ENCODE measurements at regions not wholly inside any gene's neighbourhood (a gene's known extent, or its start where the extent isn't known, plus 50 kb on each side); places are given as distances from the start of the nearest gene placed in this dataset.
"Not testable (repeated sequence)": the region's sequence is repeated elsewhere in the genome, so short reads cannot be mapped to it uniquely, and the experiment has no call there.

DNA sequence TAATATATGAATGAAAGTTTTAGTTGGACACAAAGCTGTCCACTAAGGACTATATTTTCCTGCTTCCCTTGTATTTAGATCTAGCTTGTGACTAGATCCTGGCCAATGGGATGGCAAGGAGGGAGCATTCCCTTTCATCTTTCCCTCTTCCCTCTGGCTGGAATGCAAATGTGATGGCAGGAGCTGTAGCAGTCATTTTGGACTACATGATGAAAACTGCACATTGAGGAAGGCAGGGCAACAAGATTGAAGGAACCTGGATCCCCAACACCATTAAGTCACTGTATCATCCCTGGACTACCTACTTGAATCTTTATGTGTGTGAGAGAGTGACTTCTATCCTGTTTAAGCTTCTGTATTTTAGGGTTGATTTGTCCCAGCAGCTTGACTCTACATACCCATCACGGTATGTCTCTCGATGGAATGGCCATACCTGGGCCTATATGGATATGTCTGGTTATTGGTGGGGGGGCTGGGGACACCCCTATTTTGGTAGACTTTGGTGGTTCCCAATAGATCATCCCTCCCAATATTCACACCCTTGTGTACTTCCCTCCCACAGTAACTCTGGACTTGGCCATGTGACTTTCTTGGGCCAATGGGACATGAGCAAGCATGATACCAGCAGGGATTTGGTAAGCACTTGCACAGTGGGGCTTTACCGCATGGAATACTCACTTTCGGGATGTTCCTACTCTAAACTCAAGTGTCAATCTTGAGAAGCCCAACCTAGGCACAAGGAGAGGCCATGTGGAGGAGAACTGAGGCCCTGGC is 128.5 kb downstream of the VEGFA start:
- DNase-seq, result no peak

DNA sequence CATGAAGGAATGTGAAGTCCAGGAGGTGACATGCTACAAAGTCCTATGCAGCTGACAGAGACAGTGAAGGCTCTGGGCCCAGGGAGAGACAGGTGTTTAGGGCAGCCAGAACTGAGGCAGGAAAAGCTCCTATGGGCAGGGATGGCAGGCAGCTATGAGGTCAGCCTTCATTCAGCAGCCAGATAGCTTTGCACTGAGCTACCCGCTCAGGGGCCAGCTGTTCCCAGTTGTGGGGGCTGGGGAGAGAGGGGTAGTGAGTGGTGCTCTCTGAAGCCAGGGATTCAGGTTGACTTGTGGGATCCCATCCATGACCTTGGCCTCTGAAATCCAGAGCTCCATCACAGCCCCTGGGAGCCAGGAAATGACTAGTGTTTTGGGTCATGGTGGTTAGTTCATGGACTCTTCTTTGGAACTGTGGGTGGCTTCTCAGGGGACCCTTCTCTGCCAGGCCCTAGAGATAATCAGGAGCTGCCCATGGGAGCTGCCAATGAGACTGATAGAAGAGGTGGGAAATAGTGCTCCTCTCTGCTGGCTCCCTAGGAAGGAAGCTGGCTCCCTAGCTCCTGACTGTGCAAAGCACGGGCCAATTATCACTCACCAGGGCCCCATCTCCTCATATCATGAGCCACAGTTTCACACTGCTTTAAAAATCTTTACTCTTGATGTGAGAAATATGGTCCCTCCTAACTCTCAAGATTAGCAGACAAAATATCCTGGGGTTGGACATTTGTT is 127.7 kb downstream of the VEGFA start:
- DNase-seq, result no peak

DNA sequence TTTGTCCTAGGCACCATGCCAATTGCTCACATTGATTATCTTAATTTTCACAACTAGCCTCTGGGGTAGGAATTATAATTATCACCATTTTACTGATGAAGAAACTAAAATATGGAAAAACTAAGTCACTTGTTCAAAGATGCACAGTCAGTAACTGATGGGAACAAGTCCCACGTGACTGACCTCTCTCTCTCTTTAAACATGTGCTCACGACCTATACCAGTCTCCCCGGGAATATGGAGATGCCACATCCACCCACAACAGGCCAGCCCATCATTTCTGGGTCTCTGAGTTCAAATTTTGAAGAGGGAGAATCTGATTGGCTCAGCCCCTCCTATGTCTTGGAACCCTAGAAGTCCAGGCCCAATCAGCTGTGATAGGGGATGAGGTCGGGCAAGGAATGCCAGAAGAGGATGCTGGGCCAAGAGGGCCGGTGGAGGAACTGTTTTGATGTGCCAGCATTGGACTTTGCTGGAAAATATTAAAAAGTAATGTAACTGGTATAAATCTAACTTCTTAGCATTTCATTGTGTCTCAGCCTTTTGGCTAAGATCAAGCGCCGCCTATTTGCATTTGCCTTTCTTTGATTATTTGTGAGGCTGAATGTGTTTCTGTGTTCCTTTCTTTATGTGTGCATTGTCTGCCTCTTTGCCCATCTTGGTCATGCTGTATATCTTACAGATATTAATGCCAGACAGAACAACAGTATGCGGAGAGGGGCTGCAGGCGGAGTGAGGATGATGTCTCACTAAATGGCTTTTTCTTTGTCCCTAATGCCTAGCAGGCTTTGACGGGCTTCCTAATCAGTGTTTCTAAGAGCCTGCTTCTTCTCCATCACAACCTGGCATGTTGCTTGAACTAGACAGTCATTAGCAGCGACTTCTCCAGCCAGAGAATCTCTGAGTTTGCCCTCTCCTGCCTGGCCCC is 126.6 kb downstream of the VEGFA start:
- no peak for DNase-seq

DNA sequence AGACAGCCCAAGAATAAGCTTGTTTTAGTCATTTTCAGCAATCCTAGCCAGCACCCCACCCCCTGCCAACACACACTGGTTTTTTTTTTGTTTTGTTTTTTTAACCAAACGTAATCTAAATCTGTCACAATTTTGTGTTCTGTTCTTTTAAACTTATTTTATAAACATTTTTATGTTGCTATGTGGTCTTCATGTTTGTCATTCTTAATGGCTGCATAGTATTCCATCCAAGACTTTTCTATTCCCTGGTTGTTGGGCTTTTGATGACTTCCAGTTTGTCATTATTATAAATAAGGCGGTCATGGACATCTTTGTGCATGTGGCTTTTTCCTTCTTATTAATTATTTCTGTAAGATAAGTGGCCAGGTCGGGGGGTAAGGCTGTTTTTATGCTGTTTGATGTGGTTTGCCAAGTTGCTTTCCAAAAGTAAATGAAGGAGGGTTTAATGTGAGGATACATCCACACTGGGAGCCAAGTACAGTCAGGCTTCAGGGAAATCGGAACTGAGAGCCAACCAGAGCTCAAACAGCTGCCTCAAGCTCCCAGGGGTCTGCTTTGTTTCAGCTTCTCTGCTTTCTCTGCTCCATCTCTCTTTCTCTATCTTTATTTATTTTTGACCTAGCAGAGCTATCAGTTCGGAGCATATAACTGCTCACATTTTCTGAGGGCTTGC is 125.8 kb downstream of the VEGFA start:
- DNase-seq, result no peak

DNA sequence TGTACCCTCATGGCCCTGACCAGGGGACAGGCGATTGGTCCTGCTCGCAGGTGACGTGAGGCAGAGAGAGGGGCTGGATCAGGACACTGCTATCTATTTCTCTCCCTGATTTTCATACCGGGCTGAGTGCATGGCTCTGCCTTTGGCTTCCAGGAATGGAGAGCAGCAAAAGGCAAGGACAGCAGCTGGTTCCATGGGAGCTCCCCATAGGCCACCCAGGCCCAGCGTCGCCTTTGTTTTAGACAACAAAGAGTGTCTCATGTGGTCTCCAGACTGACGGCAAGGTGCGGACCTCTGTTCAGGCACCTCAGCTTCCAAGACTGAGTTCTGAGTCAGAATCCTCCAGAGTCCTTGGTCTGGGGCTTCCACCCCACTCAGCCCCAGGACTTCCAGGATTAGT is 123.1 kb downstream of the VEGFA start:
- DNase-seq, result no peak

DNA sequence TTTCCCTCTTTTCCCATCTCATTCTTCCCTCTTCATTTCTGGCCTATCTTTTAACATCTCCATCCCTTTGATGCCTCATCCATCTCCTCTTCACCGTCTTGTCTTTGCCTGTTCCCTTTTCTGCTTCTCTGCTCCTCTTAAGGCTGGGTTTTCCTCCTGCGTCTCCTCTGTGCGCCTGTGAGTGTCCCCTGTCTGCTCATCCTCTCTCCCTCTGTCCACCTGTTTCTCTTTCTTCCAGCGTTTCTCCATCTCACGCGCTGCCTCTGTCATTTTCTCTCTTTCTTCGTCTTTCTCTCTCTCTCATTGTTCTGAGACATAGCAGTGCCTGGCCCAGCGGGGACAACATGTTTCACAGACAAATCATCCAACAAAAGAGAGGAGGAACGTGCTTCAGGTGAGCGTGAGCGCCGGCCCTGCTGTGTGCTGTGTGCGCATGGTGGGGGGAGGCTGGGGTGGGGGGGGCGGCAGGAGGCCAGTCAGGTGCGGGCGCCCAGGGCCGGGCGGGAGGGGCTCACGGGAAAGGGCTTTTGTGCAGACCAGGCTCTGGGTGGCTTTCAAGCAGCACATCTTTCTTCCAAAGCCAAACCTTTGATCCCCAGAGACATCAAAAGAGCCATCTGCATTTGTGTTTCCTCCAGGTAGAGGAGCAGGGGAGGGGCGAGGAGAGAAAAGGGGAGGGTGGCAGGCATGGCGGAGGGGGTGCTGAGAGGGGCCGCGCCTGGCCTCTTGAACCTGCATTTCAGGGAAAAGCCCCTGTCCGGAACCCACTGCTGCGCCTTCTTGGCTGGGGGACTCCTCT is 121.3 kb downstream of the VEGFA start:
- DNase-seq, result no peak

DNA sequence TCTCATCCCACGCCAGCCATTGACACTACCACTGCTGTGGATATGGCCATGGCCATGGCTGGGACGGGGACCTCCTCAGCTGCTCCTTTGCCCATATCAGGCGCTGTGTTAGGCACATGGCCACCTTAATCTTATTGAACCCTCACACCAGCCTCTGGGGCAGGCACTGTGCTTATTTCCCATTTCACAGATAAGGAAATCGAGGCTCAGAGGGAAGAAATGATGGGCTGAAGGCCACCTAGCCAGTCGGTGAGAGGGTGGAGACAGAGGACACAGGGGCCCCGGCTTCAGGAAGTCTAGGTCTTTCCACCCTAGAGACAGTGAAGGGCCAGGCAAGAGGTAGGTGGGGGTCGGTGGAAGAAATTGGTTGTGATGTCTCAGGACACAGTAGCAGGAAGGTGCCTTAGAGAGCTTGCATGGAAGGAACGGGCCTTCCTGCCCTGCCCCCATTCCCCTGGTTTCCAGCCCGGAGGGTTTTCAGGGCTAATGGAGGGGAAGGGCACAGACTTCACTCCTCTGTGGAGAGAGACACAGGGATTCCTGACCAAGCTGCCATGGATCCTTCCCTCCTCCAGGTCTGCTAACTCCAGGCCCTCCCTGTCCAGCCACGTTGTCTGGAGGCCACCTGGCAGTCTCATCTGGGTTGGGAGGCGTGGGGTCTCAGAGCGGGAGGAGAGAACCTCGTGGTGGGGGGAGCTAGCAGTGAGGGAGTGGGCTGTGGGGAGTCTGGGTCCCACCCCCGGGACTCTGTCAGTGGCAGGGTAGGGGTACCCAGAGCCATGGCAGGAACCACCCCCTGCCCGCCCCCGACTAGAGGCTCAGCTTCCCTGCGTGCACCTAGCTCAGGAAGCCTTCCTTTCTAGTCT is 120.4 kb downstream of the VEGFA start:
- no peak for DNase-seq

DNA sequence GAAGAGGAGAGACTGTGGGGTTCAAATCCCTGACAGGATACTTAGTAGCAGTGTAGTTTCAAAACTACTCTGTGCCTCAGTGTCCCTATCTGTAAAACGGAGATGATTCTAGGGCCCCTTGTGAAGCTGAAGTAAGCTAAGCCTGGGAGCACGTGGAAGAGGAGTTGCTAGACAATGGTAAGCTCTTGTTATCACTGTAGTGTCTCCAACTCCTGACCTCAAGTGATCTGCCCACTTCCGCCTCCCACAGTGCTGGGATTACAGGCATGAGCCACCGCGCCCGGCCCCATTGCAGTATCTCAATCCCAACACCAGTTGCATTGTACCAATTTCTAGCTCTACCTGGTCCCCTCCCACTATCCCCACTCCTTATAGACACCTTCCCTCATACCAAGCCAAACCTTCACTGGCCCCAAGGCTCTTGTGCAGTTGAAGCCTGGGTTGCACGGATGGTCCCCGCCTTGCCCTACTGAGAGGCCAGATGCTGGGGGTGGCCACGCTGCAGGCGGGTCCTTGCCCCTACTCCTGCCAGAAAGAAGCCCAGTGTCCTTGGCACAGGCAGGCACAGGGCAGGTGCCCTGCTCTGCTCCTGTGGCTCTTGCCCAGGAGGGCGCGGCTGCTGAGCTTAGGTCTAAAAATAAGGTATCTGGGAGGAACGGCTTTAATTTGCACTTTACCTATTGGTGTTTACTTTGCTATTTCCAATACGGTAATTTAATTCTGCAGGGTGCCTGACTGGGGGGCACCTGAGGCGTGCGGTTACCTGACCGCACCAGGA is 118.1 kb downstream of the VEGFA start:
- no peak for DNase-seq

DNA sequence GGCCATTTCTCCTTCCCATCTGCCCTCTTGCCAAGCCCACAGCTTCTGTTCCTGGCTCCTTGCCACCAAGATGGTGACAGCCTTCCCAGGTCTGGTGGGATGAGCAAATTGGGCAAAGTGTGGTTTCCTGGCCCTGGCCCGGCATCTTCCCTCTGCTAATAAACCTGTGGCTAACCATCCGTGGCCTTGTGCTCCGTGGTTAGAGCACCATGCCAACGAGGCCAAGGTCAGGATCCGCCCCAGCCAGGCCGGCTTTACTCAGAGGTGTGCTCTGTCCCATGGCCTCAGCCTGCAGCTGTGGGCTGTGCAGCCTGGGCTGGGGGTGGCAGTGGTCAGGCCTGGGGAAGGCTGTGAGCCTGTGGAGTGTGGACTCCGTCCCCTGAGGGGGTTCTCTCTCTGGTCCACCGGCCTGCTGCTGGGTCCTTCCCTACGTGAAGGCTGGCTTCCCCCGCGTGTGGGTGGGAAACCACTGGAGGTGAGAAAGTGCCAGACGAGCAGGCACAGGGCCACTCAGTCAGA is 117.4 kb downstream of the VEGFA start:
- DNase-seq, result no peak

DNA sequence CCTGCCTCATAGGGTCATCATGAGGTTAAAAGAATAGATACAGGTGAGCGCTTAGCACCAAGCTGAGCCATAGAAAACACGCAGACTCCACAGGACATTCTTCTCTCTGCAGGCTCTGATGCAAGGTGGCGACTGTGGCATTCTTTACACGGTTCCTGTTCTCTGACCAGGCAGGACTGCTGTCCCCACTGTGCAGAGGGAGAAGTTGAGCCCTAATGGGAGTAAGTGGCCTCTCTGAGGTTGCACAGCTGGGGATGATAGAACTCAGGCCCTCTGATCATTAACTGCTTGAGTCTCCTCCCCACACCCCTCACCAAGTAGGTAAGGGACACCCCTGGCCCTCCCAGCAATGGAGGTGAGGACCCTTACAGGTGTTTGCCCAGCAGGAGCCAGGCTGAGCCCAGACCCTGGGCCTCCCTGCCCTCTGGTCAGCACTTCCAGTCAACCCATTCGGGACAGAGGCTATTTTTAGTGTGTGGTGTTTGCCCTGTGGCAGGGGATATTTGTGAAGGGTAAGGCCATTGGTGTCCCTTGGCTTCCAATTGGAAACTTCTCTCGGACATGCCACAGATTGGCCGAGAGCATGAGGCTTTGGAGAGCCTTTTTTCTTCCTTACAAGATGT is 116.8 kb downstream of the VEGFA start:
- no peak for DNase-seq

DNA sequence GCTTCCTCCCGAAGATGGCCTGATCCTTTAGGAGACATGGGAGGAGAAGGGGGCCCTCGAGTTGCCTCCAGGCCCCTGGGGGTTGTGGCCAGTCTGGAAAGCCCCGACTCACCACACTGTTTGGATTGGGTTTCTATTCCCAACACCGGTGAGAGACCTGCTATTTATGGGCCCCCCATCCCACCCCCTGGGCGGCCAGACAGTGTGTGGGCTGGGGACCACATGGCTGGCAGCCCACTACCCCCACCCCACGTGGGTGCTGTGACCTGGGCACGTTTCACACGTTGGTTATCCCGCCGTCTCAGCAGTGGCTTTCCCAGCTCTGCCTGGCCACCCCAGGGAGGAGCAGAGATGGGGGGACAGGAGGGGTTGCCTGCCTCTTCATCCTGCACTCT is 116.1 kb downstream of the VEGFA start:
- no peak for DNase-seq

DNA sequence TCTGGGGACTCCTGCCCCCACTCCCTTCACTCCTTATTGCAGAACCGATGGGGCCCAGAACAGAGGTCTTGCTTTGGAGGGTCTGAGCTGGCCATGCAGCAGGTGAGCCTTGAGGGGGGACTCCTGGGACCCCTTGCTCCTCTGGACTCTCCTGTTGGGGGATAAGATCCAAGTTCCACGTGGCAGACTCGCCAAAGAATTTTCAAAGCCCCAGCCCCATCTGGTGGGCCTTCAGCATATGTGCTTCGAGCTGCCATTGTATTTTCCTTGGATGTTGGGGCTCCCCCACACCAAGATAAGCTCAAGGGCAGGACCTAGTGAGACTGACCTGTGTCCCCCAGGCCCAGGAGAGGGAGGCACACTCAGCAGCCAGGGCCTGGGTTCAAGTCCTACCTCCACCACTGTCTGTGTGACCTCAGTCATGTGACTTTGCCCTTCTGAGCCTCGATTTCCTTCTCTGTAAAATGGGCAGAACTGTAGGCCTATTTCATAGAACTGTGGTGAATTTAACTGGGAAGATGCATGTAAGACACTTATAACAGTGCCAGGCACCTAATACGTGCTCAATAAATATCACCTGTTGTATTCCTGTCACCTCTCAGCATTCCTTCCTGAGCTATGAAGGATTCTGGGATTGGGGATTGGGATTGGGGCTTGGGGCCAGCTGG is 115.5 kb downstream of the VEGFA start:
- no peak for DNase-seq

DNA sequence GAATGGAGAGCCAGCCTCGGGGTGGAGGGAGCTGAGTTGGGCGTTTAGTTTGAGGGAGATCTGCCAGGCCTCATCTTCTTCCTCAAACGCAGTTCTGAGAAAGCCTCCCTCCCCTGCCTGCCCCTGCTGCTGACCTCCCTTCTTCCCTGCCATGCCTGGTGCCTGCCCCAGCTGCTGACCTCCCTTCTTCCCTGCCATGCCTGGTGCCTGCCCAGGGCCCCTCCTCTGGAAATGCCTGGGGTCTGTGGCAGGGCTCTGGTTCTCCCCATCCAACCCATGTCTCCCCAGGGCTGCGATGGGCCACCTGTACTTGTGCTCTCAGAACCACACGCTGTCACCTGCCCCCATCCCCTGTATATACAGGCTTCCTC is 114.6 kb downstream of the VEGFA start:
- DNase-seq, result no peak

DNA sequence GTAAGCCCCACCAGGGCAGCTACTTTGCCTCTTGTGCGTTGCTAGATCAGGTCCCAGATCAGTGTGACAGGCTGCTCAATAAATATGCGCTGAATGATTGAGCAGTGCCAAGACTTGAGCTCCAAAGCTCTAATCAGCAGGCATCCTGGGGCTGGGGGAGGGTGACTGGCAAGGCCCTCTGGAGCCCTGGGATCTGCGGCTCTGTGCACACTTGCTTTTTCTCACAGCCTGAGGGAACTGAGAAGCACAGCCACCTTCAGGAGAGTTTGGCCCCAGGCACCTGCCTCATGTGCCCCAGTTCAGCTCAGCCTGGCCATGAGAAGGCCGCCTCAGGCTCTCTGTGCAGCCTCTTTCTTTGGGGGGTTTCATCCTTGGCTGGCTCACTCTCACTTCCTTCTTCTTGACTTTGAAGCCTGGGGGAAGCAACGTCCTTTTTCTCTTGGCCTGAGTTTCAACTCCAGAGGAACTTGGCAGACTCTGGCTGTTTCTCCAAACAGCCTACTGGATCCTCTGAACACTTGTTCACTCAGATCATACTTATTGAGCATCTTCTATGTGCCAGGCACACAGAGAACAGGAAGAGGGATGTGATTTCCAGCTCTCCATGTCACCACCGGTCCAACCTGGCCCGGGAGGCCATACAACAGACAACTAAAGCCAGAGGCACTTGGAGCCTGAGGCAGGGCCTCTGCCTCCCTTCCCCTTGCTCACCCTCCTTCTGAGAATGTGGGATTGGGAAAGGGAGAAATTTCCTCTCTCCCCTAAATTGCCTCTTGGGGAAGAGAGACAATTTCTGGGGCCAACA is 114.0 kb downstream of the VEGFA start:
- DNase-seq, result no peak

DNA sequence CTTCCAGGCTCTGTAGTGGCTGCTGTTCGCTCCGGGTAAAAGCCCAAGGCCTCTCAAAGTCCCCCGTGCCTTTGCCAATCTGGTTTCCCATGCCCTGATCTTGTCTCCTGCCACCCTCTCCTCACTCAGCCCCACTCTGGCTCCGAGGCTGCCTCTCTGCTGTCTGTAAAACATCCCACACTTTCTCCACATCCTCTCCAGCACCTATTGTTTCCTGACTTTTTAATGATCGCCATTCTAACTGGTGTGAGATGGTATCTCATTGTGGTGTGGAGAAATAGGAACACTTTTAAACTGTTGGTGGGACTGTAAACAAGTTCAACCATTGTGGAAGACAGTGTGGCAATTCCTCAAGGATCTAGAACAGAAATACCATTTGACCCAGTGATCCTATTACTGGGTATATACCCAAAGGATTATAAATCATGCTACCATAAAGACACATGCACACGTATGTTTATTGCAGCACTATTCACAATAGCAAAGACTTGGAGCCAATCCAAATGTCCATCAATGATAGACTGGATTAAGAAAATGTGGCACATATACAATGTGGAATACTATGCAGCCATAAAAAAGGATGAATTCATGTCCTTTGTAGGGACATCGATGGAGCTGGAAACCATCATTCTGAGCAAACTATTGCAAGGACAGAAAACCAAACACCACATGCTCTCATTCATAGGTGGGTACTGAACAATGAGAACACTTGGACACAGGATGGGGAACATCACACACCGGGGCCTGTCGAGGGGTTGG is 112.9 kb downstream of the VEGFA start:
- not testable (repeated sequence) for DNase-seq

DNA sequence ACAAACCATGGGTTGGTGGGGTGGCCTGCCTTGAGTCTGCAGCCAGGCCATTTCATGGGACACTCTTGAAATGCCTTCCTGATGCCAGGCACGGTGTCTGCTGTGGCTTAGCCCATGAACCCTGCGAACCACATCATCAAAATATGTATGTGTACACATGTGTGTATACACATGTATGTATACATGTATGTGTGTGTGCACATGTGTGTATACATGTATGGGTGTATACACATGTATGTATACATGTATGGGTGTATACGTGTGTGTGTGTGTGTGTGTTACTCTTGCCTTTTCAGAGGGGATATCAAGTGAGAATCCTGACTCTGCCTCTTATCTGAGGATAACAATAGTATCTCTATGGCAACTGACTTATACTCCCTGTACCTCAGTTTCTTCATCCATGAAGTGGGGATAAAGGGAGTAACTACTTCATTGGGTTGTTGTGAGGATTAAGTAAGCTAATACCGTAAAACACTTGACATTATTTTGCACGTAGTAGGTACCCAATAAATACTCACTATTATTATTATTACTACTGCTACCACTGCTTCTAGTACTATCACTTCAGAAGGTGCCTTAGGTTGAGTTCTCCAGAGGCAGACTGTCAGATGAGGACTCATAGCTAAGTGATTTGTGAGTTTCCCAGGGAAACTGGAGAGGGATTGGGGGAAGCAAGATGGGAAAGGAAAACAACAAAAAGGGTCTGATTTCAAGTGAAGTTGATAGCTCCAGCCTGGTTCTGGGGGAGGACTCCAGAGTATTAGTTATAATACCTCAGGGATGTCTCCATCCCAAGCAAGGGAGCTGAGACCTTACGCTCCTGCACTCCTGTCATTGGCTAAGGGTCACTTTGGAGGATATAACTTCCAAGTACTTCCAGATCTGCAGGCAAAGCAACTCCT is 110.5 kb downstream of the VEGFA start:
- DNase-seq, result no peak

Measured in NCI-H1930 (cell line).